Renal cortex interstitium (tissue), 11 donors: ENCODE measurements at regions not wholly inside any gene's neighbourhood (a gene's known extent, or its start where the extent isn't known, plus 50 kb on each side); places are given as distances from the start of the nearest gene placed in this dataset.
"Not testable (repeated sequence)": the region's sequence is repeated elsewhere in the genome, so short reads cannot be mapped to it uniquely, and the experiment has no call there.

Experiments used
- DNase-seq, 11 donors: peaks; one replicate each; pipeline ENCODE4 v3.0.0-alpha.2; 2013; ENCODE audit warnings: low read depth in 9 of 11, low spot score in 4 of 11; ENCODE audit errors: extremely low read depth in 1 of 11

DNA sequence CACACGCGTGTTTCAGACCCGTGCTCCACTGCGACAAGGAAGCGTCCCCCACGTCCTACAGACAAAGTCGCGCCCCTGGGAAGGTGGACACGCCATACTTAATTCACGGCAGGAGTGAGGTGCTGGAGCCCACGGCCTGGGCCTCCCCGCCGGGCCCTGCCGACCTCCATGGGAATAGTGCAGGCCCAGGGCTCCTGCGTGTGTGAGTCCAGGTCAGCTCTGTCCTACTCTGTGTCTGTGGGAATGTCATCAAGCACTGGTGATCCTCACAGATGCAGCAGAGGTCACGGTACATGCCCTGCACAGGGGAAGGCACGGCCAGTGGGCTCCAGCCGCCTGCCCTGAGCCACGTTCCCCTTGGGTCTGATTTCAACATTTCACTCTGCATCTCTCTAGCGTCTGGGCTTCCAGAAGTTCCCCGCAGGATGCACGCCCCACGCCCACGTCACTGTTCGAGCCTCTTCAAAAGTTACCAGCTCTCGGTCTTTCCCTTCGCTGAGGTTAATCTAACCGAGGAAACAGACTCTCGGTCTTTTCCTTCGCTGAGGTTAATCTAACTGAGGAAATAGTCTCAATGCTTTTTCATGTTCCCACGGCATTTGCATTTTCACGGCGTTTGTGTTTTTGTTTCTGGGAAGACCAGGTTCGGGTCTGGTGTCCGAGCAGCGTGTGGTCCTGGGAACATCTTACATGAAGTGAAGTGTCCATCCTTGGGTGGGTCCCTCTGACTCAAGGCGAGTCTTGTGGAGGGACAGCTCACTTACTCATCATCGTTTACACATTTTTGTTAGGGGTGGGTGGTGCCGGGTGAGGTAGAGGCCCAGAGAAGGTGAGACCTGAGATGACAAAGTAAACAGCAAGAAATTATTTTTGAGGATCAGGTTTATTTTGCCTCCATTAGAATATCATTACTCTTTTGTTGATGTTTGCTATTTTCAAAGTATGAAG is 157.3 kb upstream of the ALKAL2 start:
- no peak for DNase-seq

DNA sequence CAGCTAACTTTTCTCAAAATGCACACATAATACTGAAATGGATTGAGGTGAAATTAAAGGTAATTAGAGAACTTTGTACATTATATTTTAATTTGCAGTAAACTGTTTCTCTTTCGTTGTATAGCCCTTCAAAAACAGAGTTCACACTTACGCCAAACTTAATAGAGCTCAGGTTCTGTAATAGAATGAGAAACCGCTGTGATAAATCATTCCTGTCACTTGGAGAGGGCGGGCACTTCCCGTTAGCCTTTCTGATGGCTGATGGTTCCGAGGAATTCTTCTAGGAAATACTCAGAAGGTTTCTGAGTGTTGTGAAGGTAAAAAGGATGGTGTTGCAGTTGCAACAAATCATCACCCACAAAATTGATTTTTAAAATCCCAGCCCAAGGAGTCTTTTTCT is 155.8 kb upstream of the ALKAL2 start:
- peak in 6 of 11 donors; percentile 32 to 56 (median 46) for DNase-seq

DNA sequence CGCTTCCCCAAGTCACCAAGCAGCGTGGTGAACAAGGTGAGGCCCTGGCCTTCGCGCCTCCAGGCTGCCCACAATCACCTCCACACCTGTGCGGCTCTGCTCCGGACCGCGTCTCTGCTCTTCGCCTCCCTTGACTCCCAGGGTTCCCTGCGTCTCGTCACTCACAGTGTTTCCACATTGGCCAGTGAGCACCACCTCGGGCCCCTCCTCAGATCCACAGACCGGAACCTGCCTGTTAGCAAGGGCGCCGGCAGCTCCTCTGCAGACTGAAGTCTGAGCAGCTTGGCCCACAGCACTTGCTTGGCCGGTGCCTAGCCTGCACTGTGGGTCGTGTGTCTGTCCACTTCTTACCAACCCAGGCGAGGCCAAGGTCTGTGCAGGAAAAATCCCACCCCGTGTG is 155.3 kb upstream of the ALKAL2 start:
- DNase-seq: no peak

DNA sequence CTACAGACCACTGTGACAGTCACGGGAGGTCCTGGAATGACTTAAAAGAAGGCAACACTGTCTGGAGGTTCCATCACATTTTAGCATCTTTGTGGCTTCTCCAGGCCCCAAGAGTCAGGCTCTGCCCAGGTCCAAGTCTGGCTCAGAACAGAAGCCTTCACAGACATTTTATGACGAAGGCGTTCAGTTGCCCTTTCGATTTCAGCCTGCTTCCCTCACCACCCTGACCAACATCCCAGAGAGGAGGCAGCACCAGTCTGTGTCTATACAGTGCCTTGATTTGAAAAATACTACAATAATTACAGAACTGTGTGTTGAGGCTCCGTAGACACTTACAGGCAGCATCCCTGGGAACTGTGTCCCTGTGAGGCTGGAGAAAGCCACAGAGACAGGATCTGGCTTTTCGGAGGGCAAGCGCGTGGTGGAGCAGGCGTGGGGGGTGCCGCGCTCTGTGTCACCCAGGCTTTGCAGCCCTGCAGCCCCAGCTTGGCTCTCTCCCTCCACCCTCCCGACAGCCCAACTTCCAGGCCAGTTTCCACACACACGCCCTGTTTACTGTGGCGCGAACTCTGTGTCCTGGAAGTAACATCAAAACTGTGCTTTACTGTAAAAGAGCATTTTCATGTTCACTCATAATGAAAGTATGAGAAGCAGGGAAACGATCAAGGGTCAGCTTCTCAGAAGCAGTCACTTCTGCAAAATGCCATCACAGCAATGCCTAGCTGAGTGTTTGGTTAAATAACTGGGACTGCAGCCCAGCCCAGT is 153.5 kb upstream of the ALKAL2 start:
- DNase-seq: no peak

DNA sequence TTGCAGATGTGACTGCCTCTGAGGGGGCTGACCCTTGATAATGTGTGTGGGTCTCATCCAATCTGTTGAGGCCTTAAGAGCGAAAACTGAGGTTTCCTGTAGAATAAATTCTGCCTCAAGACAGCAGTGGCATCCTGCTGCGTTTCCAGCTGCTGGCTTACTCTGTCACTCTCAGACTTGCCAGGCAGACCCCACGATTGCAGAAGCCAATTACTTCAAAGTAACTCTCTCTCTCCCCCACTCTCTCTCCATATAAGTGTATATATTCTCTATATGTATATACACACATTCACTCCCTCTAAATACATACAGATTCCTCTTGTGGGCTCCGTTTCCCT is 152.5 kb upstream of the ALKAL2 start:
- DNase-seq: no peak

DNA sequence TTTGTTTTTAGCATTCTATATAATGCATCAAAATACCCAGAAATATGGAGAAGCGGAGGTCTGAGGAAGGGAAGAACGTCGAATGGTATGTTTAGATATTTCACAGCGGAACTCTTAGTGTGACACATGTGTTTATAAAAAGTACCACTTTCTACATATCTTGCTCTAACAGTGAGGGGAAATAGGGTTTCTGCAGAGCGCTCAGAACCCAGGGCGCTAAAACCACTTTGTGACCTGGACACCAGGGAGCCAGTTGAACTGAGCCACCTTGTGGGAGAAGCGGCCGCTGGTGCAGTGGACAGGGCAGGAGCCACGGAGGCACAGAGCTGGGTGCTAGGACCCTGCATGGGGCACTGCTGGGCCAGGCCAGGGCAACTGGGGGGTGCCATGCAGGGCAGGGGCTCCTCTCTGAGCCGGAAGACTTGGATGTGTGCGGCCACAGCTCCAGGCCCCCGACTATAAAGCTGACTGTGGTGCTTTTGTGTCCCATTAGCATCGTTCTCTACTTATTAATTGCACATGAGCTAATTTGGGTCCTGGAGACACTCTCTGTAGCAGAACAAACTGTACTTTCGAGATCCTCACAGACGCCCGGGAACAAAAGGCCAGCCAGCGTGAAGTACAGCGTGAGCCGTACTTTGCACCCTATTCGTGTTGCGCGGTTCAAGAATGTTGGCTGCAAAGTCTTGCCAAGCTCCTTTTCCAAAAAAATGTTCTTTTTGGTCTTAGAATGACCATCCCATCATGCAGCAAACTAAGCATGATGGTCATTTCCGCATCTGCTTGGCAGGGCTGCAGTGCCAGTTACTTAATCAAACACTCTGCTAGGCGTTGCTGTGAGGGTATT is 151.9 kb upstream of the ALKAL2 start:
- DNase-seq: no peak

DNA sequence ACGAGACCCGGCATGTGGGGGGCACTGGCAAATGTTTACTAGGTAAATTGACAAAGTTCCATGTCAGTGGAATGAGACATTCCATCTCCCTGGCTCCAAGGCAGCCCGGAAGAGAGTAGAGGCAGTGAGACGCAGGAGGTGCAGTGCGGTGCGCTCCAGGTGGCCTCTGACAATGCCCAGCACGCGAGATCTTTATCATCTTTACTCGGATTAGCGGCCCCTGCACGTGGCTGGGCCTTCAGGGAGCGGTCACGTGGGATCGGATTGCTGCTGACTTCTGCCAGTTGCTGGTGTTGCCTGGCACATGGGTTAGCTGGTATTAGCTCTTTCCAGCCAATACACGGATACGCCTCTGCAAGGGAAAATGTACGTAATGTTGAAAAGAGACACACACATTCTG is 151.2 kb upstream of the ALKAL2 start:
- DNase-seq: no peak

DNA sequence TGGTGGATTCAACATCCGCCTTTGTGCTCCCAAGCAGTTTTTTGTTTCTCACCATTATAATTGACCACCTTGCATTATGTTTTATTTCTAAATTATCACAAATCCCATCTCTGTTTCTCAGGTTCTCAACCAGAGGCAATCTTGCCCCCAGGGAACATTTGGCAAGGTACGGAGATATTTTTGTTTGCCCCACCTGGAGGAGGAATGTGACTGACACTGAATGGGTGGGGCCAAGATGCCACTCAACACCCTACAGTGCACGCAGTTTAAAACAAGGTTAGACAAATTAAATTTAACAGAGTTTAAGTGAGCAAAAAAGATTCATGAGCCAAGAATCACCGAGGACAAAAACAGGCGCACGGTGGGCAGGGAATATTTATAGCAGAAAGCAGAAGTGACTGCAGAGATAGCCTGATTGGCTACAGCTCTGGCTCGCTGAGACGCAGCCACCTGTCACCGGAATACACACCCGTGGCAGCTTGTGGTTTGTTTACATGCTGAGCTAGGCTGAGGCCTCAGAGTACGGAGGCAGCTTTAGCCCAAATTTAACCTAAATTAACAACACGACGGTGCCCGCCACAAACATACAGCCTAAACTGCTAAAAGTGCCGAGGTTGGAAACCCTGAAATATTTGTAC is 150.0 kb upstream of the ALKAL2 start:
- DNase-seq: no peak

DNA sequence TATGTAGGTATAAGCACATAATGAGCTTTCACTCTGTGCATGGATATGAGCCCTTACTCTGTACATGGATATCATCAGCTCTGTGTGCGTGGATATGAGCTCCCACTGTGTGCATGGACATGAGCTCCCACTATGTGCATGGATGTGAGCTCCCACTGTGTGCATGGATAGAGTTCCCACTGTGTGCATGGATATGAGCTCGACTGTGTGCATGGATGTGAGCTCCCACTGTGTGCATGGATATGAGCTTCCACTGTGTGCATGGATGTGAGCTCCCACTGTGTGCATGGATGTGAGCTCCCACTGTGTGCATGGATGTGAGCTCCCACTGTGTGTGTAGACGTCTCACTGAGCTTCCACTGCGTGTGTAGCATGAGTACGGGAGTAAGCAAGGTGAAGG is 149.3 kb upstream of the ALKAL2 start:
- no peak for DNase-seq

DNA sequence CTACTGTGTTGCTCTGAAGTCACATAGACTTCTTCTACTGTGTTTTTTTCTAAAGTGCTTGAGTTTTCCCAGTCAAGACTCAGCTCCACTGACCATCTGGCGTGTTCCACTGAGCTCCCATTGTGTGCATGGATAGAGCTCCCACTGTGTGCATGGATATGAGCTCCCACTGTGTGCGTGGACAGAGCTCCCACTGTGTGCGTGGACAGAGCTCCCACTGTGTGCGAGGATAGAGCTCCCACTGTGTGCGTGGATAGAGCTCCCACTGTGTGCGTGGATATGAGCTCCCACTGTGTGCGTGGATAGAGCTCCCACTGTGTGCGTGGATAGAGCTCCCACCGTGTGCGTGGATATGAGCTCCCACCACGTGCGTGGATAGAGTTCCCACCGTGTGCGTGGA is 148.3 kb upstream of the ALKAL2 start:
- DNase-seq: no peak

DNA sequence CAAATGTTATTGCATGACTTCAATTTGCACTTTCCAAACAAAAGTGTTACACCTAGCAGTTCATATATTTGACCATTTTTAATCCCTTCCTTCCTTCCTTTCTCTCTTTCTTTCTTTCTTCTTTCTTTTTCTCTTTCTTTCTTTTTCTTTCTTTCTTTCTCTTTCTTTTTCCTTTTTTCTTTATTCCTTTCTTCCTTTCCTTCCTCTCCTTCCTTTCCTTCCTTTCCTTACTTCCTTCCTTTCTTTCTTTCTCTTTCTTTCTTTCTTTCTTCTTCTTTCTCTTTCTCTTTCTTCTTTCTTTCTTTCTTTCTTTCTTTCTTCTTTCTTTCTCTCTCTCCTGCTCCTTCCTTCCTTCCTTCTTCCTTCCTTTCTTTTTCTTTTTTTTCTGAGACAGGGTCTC is 146.7 kb upstream of the ALKAL2 start:
- DNase-seq: no peak

DNA sequence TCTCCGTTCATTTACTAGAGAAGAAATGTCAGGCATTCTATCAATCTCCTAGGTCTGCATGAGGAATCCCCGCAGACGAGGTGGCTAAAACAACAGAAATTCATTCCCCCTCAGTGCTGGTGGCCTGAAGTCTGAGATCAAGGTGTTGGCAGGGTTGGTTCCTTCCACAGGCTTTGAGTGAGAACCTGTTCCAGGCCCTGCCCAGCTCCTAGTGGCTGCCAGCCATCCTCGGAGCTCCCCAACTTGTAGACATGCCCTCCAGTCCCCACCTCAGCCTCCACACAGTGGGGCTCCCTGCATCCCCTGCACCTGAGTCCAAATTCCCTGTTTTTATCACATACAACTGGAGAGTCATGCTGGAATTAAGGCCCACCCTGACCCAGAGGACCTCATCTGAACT is 145.3 kb upstream of the ALKAL2 start:
- no peak for DNase-seq

DNA sequence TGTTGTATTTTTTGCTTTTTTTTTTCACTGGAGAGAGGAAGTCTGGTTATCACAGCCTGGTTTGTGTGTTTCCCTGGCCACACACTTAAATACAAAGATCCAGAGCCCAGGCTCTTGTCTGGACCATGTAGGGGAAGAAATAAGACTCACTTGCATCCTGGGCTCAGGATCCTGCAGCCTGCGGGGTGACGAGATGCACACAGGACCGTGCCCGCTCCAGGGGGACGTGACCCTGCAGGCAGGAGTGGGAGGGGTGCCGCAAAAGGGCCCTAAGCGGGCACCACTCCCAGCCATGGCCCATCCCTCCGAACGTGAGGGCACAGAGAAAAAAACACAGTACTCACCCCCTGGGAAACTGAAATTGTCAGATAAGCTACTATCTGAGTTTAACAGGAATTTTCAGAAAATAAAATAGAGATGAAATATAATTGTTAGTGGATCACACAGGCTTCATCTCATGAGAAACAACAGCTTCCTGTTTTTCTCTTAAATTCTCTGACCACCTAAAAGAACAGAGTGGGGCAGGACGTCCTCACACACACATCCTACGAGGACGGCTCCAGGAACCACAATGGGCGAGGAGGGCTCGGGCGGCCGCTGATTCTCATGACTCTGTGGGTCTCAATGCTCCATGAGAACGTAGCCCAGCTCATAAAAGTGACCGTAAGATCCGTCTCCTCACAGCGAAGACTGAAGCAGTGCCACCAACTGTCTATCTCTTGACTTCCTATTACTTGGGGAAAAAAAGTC is 142.6 kb upstream of the ALKAL2 start:
- no peak for DNase-seq

DNA sequence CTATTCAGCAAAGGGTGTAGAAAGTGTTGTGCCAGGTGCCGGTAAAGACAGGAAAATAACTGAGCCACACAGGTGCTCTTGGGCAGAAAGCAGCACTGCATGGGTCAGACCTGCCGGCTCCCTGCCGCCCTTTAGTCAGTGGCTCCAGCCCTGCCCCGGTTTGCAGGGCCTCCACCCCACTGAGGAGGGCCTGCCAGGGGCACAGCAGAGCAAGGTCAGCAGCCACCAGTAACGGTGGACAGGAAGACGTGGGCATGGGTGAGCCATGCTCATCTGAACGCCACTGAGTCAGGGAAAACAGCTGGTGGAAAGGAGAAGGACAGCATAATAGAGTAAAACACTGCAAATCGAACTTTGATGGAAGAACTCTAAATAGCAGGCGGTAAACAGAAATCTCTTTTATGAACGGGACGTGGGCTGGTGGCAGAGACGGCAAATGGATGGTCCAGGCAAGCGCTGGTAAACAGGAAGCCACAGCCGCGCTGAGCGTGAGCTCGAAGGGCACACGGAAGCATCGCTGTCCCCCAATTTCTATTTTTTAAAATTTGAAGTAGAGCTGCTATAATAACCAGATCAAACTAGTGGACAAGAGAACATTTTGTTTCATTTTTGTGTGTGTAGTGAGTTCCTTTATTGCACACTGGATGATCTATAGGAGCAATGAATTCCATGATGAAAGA is 141.8 kb upstream of the ALKAL2 start:
- no peak for DNase-seq

DNA sequence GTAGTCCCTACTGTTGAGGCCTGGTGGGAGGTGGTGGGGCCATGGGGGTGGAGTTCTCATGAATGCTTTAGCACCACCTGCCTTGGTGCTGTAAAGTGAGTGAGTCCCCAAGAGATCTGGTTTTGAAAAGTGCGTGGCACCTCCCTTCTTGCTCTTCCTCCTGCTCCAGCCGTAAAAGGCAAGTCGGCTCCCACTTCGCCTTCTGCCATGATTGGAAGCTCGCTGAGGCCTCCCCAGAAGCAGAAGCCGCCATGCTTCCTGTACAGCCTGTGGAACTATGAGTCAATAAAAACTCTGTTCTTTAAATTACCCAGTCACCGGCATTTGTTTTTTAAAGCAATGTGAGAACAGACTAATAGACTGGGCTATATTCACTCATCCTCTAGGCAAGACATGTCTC is 141.3 kb upstream of the ALKAL2 start:
- no peak for DNase-seq

DNA sequence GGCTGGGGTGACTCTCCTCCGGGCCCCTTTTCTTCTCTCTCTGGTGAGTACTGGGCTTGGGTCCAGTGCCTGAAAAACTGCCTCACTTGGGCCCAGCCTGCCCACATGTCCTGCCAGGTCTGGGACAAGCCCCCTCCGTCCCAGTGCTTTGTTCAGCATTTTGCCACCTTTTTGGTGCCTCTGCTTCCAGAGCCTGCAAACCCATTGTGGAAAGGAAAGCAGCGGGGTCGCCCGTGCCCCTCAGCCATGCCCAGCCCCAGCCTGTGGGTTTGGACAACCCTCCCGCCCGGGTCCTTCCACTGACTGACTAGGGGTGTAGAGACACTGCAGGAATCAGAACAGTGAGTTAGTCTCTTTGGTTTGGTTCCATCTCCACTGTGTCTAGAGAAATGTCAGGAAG is 140.7 kb upstream of the ALKAL2 start:
- no peak for DNase-seq

DNA sequence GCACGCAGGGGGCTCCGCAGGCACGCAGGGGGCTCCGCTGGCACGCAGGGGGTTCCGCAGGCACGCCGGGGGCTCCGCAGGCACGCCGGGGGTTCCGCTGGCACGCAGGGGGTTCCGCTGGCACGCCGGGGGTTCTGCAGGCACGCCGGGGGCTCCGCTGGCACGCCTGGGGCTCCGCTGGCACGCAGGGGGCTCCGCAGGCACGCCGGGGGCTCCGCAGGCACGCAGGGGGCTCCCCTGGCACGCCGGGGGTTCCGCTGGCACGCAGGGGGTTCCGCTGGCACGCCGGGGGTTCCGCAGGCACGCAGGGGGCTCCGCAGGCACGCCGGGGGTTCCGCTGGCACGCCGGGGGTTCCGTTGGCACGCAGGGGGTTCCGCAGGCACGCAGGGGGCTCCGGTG is 138.8 kb upstream of the ALKAL2 start:
- DNase-seq: not testable (repeated sequence)

DNA sequence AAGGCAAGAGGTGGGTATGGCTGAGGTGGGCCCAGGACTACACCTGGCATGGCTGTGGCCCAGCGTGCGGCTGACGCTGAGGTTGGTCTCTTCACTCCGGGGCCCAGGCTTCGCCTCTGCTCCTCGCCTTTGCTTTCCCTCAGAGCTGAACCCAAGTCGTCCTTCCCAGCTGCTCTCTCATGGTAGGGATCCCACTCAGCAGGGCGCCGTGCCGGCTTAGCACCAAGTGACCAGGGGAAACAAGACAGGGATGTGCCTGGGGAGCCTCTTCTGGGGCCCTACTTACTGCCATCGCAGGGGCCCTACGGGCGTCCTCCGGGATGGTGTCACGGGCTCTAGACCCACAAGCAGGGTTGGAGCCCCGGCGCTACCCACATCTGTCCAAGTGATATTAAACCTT is 138.1 kb upstream of the ALKAL2 start:
- DNase-seq: no peak
